GM23248 (cell line): ENCODE measurements at regions not wholly inside any gene's neighbourhood (a gene's known extent, or its start where the extent isn't known, plus 50 kb on each side); places are given as distances from the start of the nearest gene placed in this dataset.

Source experiments
- DNase-seq: peaks from one replicate; pipeline ENCODE4 v3.0.0-alpha.2; 2015
- H2AFZ ChIP-seq: fragments of 200-600 bp; sonication (generic); 2 replicates; pipeline ENCODE4 v1.6.1; 2016; ENCODE audit warnings: antibody characterized with exemption
- H3F3A ChIP-seq: fragments of 200-600 bp; sonication (generic); 2 replicates; pipeline ENCODE4 v1.6.1; 2016; ENCODE audit warnings: mild to moderate bottlenecking, antibody characterized with exemption, mixed run types; ENCODE audit not compliant: insufficient read depth
- H3K27ac ChIP-seq: fragments of 200-600 bp; sonication (generic); 2 replicates; pipeline ENCODE4 v1.5.1; 2016; ENCODE audit warnings: mild to moderate bottlenecking
- H3K27me3 ChIP-seq: fragments of 200-600 bp; sonication (generic); replicated peaks from 2 replicates; pipeline ENCODE4 v1.6.1; 2016; ENCODE audit warnings: mild to moderate bottlenecking; ENCODE audit not compliant: insufficient read depth
- H3K36me3 ChIP-seq: fragments of 200-600 bp; sonication (generic); 2 replicates; pipeline ENCODE4 v1.6.1; 2016; ENCODE audit warnings: low read depth, mild to moderate bottlenecking
- H3K4me1 ChIP-seq: fragments of 200-600 bp; sonication (generic); 2 replicates; pipeline ENCODE4 v1.6.1; 2016; ENCODE audit warnings: mild to moderate bottlenecking; ENCODE audit not compliant: insufficient read depth
- H3K4me2 ChIP-seq: fragments of 200-600 bp; sonication (generic); one replicate; pipeline ENCODE4 v1.6.1; 2016; ENCODE audit warnings: mild to moderate bottlenecking; ENCODE audit not compliant: unreplicated experiment
- H3K4me3 ChIP-seq: fragments of 200-600 bp; sonication (generic); 2 replicates; pipeline ENCODE4 v1.5.1; 2016; ENCODE audit warnings: mild to moderate bottlenecking
- H3K79me2 ChIP-seq: fragments of 200-600 bp; sonication (generic); 2 replicates; pipeline ENCODE4 v1.6.1; 2016; ENCODE audit warnings: mild to moderate bottlenecking; ENCODE audit not compliant: insufficient read depth
- H3K9ac ChIP-seq: fragments of 200-600 bp; sonication (generic); 2 replicates; pipeline ENCODE4 v1.6.1; 2016; ENCODE audit warnings: mild to moderate bottlenecking
- H3K9me2 ChIP-seq: fragments of 200-600 bp; sonication (generic); 2 replicates; pipeline ENCODE4 v1.6.1; 2016; ENCODE audit warnings: mixed run types, mild to moderate bottlenecking, moderate library complexity; ENCODE audit not compliant: insufficient read depth
- H3K9me3 ChIP-seq: fragments of 200-600 bp; sonication (generic); one replicate; pipeline ENCODE4 v1.6.1; 2017; ENCODE audit warnings: low read depth
- H4K20me1 ChIP-seq: fragments of 200-600 bp; sonication (generic); 2 replicates; pipeline ENCODE4 v1.6.0; 2016; ENCODE audit not compliant: insufficient read depth
- EZH2 ChIP-seq: fragments of 200-600 bp; sonication (generic); IDR thresholded peaks from 2 replicates; pipeline ENCODE4 v1.6.1; 2018; ENCODE audit warnings: antibody characterized with exemption, mild to moderate bottlenecking; ENCODE audit not compliant: insufficient read depth, poor library complexity, severe bottlenecking
- EZH2phosphoT487 ChIP-seq: fragments of 200-600 bp; sonication (generic); IDR thresholded peaks from 2 replicates; pipeline ENCODE4 v1.6.1; 2018; ENCODE audit warnings: antibody characterized with exemption, moderate library complexity, mild to moderate bottlenecking, low read depth; ENCODE audit not compliant: insufficient read depth
- WGBS, 2 experiments: methylation state at CpG; one replicate each; pipeline ENCODE4 v1.1.6; 2015 to 2017; ENCODE audit warnings: low lambda C conversion rate in 2 of 2, low coverage in 1 of 2; ENCODE audit errors: missing lambda C conversion rate in 2 of 2; 5-methylcytosine and 5-hydroxymethylcytosine counted together
- in situ Hi-C: fragments of 300-500 bp; cut with MboI; formaldehyde crosslinking; loops from 2 replicates; pipeline ENCODE4 v1.15.0; 2020

DNA sequence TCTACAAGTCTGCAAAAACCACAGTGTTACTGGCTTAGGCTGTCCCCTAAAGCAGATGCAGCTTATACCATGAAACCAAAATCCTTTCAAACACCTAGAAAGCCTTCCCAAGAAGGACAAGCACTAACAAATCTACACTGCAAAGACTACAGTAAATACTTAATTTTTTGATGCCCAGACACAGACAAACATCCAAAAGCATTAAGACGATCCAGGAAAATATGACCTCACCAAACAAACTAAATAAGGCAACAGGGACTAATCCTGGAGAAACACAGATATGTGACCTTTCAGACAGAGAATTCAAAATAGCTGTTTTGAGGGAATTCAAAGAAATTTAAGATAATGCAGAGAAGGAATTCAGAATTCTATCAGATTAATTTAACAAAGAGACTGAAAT lies 423.5 kb downstream of the COL12A1 start:
- Histone ChIP-seq H3K4me2 (no peak overlapping the region), H3K27ac (no peak overlapping the region), H3K27me3 (no peaks in the 10 kb centered on the region), H3K4me3 (no peak overlapping the region), H4K20me1 (no peaks in the 10 kb centered on the region), H3K4me1 (peaks cover 5% of the 10 kb centered on the region), H3K9ac (no peak overlapping the region), H3F3A (no peaks in the 10 kb centered on the region), H3K9me3 (no peaks in the 10 kb centered on the region), H3K79me2 (no peaks in the 10 kb centered on the region), H3K36me3 (no peaks in the 10 kb centered on the region), H3K9me2 (no peaks in the 10 kb centered on the region), H2AFZ (no peak overlapping the region)
- 20 to 62% methylated on average over 1 of the region's 1 CpG for WGBS, 2 experiments
- no peak for DNase-seq
- no peak for TF ChIP-seq EZH2
- no peak for TF ChIP-seq EZH2phosphoT487
- in situ Hi-C loops = no loop called here

DNA sequence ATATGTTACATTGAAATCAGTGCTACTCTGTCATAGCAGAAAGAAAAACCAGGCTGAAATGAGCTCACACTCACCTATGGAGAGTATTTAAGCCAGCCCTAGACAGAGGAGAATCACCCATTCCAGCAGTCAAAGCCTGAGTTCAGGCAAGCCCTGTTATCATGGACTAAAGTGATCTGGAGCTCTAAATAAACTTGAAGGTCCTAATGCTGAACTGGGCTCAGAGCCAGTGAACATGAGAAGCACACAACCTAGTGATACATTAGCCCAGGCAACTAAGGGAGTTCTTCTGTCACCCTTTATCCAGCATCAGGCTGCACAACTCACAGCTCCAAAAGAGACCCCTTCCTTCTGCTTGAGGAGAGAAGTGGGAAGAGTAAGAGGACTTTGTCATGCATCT lies 425.0 kb downstream of the COL12A1 start:
- H3K4me3 ChIP-seq = no peak overlapping the region
- no peak overlapping the region for H3K27ac ChIP-seq
- H3K79me2 ChIP-seq = no peaks in the 10 kb centered on the region
- H3K27me3 ChIP-seq = no peaks in the 10 kb centered on the region
- in situ Hi-C loops = no loop called here
- H4K20me1 ChIP-seq = no peaks in the 10 kb centered on the region
- peaks cover 5% of the 10 kb centered on the region for H3K4me1 ChIP-seq
- H2AFZ ChIP-seq = no peak overlapping the region
- no peak for DNase-seq
- no peaks in the 10 kb centered on the region for H3K36me3 ChIP-seq
- H3K9me2 ChIP-seq = no peaks in the 10 kb centered on the region
- no peak overlapping the region for H3K4me2 ChIP-seq
- H3F3A ChIP-seq = no peaks in the 10 kb centered on the region
- no peak overlapping the region for H3K9ac ChIP-seq
- TF ChIP-seq EZH2phosphoT487 (no peak), EZH2 (no peak)
- no peaks in the 10 kb centered on the region for H3K9me3 ChIP-seq

DNA sequence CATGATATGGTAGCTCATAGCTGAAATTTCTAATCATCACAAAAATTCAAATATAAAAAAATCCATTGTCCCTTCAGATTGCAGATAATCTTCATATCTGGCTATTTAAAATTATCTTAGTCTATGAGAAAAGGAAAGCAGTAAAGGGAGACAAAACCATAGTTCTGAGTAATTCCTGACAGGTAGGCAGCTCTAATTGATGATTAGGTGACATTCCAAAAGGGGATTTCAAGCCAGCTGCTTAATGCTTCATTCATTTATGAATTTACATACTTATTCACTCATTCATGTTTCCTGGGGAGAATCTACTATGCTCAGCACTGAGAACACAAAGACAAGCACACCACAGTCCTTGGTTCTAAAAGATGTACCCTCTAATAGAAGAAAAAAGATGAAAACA lies 437.1 kb downstream of the COL12A1 start:
- Histone ChIP-seq H4K20me1 (no peaks in the 10 kb centered on the region), H3K4me2 (no peak overlapping the region), H3K79me2 (no peaks in the 10 kb centered on the region), H3K36me3 (no peaks in the 10 kb centered on the region), H3K9me3 (no peaks in the 10 kb centered on the region), H3K27ac (no peak overlapping the region), H3K9ac (no peak overlapping the region), H3K9me2 (no peaks in the 10 kb centered on the region), H2AFZ (no peak overlapping the region), H3K4me1 (peaks cover 18% of the 10 kb centered on the region), H3F3A (peaks cover 11% of the 10 kb centered on the region; the same call in 1 of the 2 replicates), H3K27me3 (no peaks in the 10 kb centered on the region), H3K4me3 (no peak overlapping the region)
- no peak for DNase-seq
- in situ Hi-C loops = no loop called here
- TF ChIP-seq EZH2 = no peak
- TF ChIP-seq EZH2phosphoT487 = no peak

DNA sequence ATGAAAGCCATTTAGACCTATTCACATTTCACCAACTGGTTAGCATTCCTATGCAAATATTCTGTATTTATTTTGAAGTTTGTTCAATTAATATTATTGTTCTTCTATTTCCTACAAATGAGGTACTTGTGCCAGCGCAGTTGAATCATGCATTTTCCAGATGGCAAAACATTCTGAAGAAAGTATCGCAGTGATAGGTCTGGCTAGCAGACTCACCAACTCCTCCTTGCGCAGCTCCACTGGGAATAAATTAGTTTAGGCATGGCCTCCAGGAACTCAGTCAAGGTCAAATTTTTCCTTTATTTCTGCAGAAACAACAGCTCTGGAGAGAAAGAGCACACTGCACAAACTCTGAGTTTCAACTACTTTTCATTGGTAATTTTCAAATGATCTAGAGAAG lies 437.7 kb downstream of the COL12A1 start:
- Histone ChIP-seq H2AFZ (no peak overlapping the region), H3K9ac (no peak overlapping the region), H3K4me2 (no peak overlapping the region), H3K9me3 (no peaks in the 10 kb centered on the region), H3K27me3 (no peaks in the 10 kb centered on the region), H3F3A (peaks cover 11% of the 10 kb centered on the region; the same call in 1 of the 2 replicates), H3K36me3 (no peaks in the 10 kb centered on the region), H3K79me2 (no peaks in the 10 kb centered on the region), H3K4me3 (no peak overlapping the region), H3K27ac (no peak overlapping the region), H3K9me2 (no peaks in the 10 kb centered on the region), H4K20me1 (no peaks in the 10 kb centered on the region), H3K4me1 (peaks cover 18% of the 10 kb centered on the region)
- no peak for TF ChIP-seq EZH2phosphoT487
- no peak for TF ChIP-seq EZH2
- 56 to 67% methylated on average over 3 of the region's 3 CpGs for WGBS, 2 experiments
- in situ Hi-C loops = no loop called here
- peak; percentile 48 for DNase-seq

DNA sequence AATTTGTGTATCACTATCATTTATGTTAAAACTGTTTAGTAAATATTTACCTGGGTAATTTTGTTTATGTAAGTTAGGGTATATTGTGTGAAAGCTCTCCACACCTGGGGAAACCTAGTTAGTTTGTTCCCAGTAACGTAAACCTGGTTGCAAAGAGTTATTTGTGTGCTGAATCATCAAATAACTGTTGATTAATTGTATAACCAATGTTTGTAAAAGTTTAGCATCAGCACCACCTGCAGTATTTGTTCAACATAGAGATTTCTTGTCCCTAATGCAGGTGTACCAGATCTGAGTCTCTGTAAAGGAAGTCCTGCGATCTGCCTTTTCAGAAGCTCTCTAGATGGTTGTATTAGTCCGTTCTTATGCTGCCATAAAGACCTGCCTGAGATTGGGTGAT lies 440.4 kb downstream of the COL12A1 start:
- 95 to 96% methylated on average over 3 of the region's 3 CpGs for WGBS, 2 experiments
- Histone ChIP-seq H3K4me1 (peaks cover 18% of the 10 kb centered on the region), H4K20me1 (no peaks in the 10 kb centered on the region), H3F3A (peaks cover 11% of the 10 kb centered on the region; the same call in 1 of the 2 replicates), H3K4me2 (no peak overlapping the region), H3K4me3 (no peak overlapping the region), H3K9me2 (no peaks in the 10 kb centered on the region), H3K36me3 (no peaks in the 10 kb centered on the region), H3K9me3 (no peaks in the 10 kb centered on the region), H3K27me3 (no peaks in the 10 kb centered on the region), H3K9ac (no peak overlapping the region), H2AFZ (no peak overlapping the region), H3K27ac (no peak overlapping the region), H3K79me2 (no peaks in the 10 kb centered on the region)
- DNase-seq = no peak
- in situ Hi-C loops = no loop called here
- TF ChIP-seq EZH2 (no peak), EZH2phosphoT487 (no peak)
